GM21576 (cell line): ENCODE measurements at regions not wholly inside any gene's neighbourhood (a gene's known extent, or its start where the extent isn't known, plus 50 kb on each side); places are given as distances from the start of the nearest gene placed in this dataset.

Source experiments
- ATAC-seq: cut with Tn5 transposase; IDR thresholded peaks from one replicate; pipeline ENCODE4 v1.9.1; 2021; ENCODE audit warnings: mild to moderate bottlenecking, moderate library complexity; ENCODE audit not compliant: unreplicated experiment

DNA sequence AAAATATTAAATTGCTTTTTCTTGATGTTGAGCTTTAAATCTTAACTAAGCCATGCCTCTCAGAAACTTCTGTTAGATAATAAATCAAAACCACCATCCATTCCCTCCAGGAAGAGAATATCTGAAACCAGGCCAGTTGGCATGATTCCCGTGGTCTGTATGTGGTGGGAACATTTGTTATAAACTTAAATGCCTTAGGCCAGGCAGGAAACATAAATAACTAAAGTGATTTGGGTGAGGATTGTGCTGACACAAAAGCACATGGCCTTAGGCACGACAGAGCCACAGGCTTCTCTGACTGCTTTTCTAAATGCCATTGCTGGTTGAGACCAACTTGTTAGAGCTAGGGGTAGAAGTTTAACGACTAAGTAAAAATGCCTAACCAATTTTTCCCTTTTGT is 255.9 kb downstream of the GABRG2 start:
- no peak for ATAC-seq

DNA sequence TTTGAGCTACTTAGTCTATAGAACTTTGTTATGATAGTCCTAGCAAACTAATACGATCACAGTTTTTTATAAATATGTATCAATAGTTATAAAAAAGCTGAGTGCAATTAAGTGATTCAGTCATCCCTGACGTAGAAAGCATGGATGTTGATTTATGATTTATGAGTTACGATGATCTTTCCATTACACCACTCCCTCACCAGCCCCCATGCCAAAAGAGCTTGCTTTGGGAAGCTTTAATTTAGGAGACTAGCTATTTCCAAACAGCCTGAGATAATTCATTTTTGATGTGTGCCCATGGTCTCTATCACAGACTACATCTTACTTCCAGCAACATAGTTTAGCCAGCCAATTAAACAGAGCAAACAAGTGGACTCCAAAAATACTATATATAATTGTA is 256.8 kb downstream of the GABRG2 start:
- ATAC-seq: no peak

DNA sequence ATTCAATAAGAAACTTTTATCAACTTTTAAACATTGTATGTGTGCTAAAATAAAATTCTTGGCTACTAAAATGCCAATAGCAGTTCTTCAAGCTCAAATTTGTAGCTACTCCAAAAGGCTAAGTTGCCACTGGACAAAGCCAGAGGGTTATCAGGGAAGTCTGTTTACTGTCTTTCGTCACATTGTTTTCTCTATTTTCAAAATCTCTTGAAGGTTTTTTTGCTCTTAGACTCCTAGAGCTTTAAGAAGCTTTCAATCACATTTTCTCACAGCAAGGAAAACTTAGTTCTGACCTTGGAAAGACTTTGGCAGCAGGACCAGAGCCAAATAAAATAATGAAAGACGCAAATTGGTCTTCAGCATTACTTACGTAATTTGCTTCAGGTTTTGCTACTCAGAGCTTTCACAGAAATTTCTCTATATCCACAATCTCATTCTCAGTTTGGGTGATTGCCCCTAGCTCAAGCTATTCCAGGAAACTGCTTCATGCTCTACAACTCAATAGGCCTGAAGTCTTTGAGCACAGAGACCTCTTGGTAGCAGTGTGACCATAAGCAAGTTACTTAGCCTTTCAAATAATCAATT is 257.7 kb downstream of the GABRG2 start:
- ATAC-seq: no peak

DNA sequence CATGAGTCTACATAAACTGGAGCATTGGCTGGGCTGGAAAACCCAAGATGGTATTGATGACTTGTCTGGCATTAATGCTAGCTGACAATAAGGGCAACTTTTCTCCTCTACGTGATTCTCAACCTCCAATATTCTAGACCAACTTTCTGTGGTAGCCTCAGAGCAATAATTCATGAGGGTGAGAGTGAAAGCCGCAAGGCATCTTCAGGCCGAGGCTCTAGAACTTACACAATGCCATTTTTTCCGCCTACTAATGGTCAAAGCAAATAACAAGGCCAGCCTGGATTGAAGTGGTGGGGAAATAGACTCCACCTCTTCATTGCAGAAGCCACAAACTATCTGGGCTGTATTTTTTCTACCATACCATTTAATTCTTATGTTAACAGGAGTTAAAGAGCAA is 267.4 kb downstream of the GABRG2 start:
- ATAC-seq: no peak

DNA sequence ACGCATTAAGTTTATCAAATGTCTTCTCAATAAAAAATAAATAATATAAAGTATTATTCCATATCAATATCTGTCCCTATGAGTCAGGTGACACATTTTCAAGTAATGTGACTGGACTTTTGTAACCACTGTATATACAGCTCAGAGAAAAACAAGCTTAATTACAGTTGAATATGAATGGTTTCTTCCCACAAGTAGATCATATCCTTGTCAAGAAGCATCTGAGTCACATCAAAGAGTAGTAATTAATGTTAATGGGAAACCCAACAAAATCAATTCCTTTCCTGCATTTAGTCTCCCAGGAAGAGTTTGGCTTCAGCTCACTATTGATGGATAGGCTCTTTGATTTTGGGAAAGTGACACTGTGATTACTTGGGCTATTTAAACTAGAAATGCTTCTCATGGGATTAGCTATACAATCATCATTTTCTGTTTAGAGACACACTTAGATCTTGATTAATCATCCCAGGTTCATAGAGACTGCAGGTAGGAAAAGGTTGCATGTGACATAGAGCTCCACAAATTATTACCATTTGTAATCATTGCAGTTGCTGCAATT is 292.9 kb downstream of the GABRG2 start:
- no peak for ATAC-seq

DNA sequence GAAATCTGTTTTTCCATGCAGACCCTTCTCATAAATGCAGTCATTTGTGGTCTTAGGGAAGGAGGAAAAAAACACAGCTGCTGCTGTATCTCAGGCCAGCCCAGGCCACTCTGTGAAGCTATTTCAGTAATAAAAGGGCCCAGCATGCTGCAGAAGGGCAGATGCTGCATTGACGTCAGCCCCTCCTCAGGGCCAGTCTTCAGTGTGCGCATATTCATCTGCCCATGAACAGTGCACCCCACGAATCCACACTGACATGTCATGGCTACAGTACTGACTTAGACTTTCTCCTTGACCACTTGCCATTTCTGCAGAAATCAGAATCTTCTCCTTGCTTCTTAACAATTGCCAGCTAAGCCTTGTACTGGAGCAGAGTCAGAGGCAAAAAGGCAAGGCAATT is 304.7 kb downstream of the GABRG2 start:
- no peak for ATAC-seq

DNA sequence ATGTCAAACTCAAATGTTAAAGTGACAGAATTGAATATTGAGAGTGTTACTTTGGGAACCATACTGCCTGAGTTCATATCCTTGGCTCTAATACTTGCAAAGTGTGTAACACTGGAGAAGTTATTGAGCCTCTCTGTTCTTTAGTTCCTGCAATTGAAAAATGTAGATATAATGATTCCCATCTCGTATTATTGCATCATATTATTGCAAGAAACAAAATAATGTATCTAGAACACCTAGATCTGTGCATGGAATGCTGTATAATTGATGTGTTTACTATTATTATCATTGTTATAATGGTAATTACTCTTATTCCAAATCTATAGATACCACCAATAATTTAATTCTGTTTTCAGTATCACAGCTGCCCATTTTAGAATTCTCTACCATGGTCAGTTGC is 310.3 kb downstream of the GABRG2 start:
- ATAC-seq: no peak

DNA sequence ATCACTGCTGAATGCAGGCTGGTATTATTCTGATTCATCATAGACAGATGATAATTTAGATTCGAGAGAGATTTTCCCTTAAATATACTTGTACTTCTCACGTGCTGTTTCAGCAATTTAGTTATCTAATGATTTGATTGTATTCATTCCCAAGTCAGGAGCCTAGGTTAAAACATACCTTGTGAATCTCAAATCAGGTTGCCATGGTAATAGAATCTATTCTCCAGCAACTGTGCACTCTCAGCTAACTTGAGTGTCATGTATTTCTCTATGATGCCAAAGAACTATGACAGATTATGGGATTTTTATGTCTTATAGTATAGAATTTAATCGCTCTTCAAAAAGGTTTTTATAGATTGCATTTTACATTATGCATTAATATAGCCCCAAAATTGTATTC is 315.3 kb downstream of the GABRG2 start:
- ATAC-seq: no peak

DNA sequence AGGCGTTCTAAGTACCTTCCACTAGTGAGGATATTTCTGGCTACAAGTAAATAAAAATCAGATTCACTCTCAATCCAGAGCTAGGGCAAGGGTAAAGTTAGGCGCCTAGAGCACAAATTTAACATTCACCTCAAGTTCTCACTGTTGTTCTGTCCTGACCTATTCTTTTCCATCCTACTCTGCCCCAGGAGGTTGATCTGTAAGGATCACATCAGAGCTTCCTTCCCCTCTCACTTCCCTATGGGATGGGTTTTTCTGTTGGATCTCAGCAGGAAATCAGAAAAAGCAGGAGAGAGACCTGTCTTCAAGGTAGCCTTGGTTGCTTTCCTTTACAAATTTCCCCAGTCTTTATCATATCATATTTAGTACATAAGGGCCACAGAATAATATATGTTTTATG is 316.7 kb downstream of the GABRG2 start:
- ATAC-seq: no peak

DNA sequence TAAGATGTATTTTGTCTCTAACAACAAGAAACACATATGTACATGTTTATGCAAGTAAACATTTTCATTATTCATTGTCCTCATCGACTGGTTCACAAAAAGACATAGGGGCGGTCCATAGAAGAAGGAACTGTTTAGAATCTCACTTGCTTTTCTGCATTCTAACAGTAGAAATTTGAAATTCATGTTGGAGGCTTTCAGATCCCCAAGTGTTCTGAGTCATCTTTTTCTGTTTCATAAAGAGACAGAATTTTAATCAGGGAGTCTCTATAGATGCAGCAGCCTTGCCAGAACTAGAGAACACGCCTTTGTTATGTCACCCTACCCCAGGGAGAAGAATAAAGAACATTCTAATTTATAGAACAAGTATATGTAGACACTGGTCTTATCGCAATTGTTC is 324.3 kb downstream of the GABRG2 start:
- no peak for ATAC-seq

DNA sequence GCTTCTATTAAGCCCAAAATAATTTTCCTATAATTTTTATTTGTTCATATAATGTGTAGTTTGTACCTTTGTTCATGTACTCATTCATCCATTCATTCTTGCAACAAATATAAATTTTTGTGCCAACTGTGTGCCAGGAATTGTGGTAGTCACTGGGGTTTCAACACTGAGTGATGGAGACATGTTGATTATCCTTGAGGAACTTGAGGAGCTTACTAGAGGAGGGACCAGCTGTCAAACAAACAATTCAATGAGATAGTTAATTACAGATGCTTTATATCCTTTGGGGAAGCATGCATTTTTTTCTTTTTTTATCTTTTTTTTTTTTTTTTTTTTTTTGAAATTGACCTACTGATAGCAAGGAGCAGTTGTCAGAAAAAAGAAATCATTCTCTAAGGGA is 324.8 kb downstream of the GABRG2 start:
- no peak for ATAC-seq

DNA sequence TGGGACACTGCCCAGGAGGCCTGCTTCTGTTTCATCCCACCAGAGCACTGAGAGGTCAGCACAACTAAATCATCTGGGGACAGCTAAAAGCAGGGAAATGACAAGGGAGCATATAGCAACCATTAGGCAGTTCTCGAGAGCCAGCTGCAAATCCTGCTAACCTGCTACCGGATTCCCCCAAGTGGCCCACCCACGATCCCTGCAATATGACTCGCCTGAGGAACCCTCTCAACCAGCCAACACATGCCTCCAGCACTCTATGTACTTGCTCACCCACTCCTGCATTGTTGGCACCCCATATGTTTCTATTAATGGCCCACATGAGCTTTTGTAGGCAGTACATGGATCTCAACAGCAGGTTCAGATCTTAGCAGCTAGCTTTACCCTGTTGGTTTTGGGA is 326.0 kb downstream of the GABRG2 start:
- ATAC-seq: no peak

DNA sequence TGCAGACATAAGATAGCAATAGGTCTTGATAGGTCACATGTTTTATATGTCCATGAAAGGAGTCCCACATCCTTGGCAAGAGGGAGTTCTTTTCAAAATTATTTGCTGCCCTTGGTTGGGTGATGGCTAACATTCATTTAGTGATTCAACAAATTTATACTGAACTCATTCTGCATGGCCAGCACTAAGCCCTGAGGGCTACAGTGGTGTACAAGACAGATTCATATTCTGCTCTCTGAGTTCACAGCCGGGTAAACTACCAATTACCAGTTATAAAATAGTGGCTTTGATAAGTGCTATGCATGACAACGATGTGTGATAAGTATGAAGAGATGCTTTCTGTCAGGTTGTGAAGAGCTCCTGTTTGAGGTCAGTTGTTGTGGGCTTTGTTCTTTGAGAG is 340.0 kb downstream of the GABRG2 start:
- ATAC-seq: no peak

DNA sequence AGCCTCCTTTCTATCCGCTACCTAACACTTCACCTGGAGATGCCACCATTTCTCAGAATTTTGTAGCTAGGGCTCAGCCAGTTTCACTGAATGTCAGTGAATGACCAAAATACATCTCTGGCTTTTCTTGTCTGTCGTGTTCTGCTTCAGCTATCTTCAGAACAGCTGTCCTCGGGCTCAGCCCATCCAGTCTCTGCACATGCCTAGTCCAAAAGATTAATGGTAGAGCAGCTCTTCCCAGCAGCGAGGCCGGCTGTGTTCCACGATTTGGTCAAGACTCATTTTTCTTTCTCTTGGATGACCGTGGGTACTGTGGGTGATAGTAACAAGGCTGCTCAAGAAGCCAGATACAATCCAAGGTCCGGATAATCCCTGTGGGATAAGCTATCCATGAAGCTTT is 342.8 kb downstream of the GABRG2 start:
- ATAC-seq: no peak

DNA sequence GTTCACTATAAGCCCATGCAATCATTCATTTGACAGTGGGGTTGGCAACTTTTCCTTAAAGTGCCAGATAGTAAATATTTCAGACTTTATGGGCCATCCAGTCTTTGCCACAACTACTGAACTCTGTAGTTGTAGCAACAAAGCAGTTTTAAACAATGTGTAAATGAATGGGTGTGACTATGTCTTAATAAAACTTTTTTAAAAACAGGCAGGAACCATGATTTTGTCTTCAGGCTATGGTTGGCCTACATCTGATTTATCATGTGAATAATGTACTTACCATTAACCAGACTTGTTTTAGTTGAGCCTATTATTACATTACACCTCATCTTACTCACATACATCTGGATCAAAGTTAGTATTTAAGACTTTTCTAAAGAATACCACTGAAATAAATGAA is 361.6 kb downstream of the GABRG2 start:
- no peak for ATAC-seq

DNA sequence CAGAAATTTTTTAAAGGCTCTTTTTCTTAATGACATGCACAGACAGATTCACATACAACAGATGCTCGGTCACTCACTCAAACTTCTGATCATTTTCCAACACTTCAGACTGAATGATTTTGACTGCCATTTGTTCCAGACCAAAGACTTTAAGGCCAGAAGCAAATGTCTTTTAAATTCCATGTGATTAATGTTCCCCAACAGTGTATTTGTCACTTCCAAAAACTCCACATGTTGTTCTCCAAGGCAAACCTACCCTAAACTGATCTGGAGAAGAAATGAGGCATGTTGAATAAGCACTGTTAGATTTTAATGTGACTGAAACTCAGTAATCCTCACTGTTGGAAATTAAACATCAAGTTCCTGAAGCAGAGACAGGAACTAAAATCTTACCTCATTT is 366.7 kb downstream of the GABRG2 start:
- no peak for ATAC-seq

DNA sequence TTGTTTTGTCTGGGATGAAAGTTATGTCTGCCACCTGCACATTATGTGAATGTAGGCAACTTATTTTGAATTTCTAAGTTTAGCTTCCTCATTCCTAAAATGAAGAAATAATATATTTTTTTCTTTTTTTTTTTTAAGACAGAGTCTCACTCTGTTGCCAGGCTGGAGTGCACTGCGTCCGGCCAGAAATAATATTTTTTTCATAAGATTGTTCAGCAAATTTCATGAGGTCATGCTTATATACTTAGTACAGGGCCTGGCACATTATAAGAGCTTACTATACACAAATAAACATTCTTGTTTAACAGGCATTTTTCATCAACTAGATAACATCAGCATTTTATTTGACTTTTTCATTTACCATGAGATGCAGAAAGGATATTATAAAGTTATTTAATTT is 368.5 kb downstream of the GABRG2 start:
- ATAC-seq: no peak

DNA sequence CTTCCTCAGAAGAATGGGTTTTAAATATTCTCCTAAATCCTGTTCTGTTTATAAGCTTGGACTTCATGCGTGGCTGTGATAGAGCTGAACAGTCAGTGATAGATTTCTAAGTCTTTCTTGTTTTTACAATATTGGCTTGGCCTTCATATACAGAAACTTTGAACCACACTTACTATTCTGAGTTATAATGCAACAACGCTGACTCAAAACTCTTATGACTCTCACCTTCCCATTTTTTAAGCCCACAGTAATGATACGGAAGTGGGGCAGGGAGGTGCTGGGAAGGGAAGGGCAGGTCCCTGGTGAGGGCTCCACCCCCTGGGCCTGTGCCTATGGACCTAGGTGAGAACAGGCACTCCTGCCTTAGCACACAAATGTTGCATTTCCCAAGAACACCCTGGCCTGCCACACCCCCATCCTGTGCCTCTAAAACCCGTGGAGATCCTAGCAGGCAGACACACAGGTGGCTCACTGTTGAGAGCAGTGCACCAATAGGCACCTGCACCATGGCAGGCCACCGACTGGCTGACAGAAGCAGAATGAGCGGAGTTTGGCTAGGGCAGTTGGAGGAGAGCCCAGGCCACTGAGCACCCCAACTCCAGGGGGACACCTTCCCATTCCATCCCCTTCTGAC is 376.7 kb downstream of the GABRG2 start:
- no peak for ATAC-seq

DNA sequence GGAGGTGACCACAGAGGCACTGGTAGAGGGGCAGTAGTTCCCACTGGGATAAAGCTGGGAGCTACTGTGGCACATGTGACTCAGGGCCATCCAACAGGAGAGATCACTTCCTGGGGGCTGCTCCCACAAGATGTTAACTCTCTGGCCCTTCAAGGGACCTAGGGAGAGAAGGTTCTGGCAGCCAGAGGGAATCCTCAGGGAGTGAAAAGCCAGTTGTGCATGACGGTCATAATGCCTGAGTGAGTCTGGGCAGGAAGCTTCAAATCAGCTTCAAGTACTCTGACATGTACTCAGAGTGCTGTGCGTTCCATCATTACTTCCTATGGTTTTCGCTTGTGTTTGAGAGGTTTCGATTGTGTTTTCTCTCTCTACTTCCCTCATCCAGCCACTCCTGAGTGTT is 388.5 kb downstream of the GABRG2 start:
- ATAC-seq: no peak

DNA sequence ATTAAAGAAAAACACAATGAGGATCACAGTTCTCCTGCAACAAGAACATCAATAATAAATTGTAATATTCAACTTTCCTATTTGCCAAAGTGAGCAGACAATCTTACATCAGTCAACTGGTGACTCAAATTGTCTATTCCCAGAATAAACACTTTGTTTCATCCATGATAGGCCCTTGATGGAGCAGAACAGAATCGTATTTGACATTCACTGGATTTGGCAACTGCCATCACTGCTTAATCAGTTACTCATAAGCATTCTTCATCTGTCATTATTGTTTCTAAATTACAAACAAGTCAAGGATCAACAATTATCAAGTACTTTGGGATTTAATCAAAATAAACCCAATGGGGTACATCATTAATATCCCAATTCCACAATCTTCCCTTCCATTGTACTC is 398.4 kb downstream of the GABRG2 start:
- no peak for ATAC-seq

DNA sequence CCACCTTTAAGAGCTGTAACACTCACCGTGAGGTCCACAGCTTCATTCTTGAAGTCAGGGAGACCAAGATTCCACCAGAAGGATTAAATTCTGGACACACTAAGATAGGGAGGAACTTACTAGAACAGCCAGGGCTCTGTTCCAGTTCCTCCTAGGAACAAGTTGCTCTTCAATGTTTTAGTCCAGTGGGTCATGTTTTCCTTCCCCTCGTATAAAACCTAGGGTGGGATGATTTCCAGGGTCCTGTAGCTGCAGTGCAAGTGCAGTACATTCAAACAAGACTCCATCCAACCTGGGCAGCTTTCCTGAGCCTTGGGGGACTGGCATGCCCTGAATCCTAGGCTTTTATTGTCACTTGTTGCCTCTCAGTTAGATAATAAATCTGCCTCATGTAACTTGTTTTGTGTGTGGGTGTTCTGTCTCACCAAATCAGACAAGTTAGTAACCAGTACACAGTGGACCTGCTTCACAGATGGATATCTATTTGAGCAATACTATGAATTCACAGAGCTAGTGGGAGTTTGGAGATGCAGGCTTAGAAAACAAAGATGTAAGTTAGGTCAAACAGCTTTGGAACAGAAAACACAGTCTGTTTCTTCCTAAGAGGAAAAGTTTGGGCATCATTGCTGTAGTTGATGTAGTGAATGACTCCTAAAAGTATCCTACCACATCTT is 405.6 kb downstream of the GABRG2 start:
- no peak for ATAC-seq

DNA sequence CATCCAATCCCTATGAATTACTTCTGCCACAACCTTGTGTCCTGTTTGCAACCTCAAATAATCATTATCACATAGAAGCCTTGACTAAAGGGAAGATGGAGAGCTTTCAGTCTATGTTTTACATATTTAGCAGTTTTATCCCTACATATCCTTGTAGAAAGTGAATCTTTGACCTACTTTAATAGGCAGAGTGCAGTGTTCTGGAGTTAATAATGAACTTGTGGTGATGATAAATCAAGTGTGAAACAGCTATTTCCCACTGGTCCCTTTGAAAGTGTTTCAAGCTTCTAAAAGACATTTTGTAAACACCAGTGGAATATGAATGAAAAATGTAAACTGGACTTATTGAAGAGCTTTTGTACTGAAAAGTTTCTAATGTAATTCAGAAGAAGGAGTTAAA is 406.7 kb downstream of the GABRG2 start:
- no peak for ATAC-seq
